ENCODE measurements at regions not wholly inside any gene's neighbourhood (a gene's known extent, or its start where the extent isn't known, plus 50 kb on each side); places are given as distances from the start of the nearest gene placed in this dataset.

GRCh38 chr12:60120199-60120598 is 524.4 kb downstream of the SLC16A7 start:
- DNase-seq (ENCODE audit: low read depth in 2 of 3, low spot score in 2 of 3): no peak

GRCh38 chr12:60123557-60123956 is 527.7 kb downstream of the SLC16A7 start:
- no peak for DNase-seq (ENCODE audit: low read depth in 2 of 3, low spot score in 2 of 3)

GRCh38 chr12:60137513-60137912 is 541.7 kb downstream of the SLC16A7 start:
- DNase-seq (ENCODE audit: low read depth in 2 of 3, low spot score in 2 of 3): no peak

- DNase-seq (ENCODE audit: low read depth in 2 of 3, low spot score in 2 of 3): no peak
Observed at GRCh38 chr12:60138526-60138925, 542.7 kb downstream of the SLC16A7 start.

- DNase-seq (ENCODE audit: low read depth in 2 of 3, low spot score in 2 of 3): no peak
Observed at GRCh38 chr12:60144395-60144794, 548.6 kb downstream of the SLC16A7 start.

GRCh38 chr12:60148109-60148508 is 552.3 kb downstream of the SLC16A7 start:
- no peak for DNase-seq (ENCODE audit: low read depth in 2 of 3, low spot score in 2 of 3)

- DNase-seq (ENCODE audit: low read depth in 2 of 3, low spot score in 2 of 3): no peak
Observed at GRCh38 chr12:60148831-60149230, 553.0 kb downstream of the SLC16A7 start.

- DNase-seq (ENCODE audit: low read depth in 2 of 3, low spot score in 2 of 3): no peak
Observed at GRCh38 chr12:60152756-60153155, 556.9 kb downstream of the SLC16A7 start.

- no peak for DNase-seq (ENCODE audit: low read depth in 2 of 3, low spot score in 2 of 3)
Observed at GRCh38 chr12:60159761-60160160, 563.9 kb downstream of the SLC16A7 start.

GRCh38 chr12:60162988-60163720 is 567.3 kb downstream of the SLC16A7 start:
- no peak for DNase-seq (ENCODE audit: low read depth in 2 of 3, low spot score in 2 of 3)

- DNase-seq (ENCODE audit: low read depth in 2 of 3, low spot score in 2 of 3): no peak
Observed at GRCh38 chr12:60165781-60166180, 570.0 kb downstream of the SLC16A7 start.

GRCh38 chr12:60168441-60168840 is 572.6 kb downstream of the SLC16A7 start:
- DNase-seq (ENCODE audit: low read depth in 2 of 3, low spot score in 2 of 3): no peak

GRCh38 chr12:60169904-60170303 is 574.1 kb downstream of the SLC16A7 start:
- no peak for DNase-seq (ENCODE audit: low read depth in 2 of 3, low spot score in 2 of 3)

- DNase-seq (ENCODE audit: low read depth in 2 of 3, low spot score in 2 of 3): no peak
Observed at GRCh38 chr12:60172266-60173211, 576.7 kb downstream of the SLC16A7 start.

GRCh38 chr12:60173224-60174170 is 577.7 kb downstream of the SLC16A7 start:
- no peak for DNase-seq (ENCODE audit: low read depth in 2 of 3, low spot score in 2 of 3)

- no peak for DNase-seq (ENCODE audit: low read depth in 2 of 3, low spot score in 2 of 3)
Observed at GRCh38 chr12:60174476-60174875, 578.6 kb downstream of the SLC16A7 start.

GRCh38 chr12:60174941-60175340 is 579.1 kb downstream of the SLC16A7 start:
- no peak for DNase-seq (ENCODE audit: low read depth in 2 of 3, low spot score in 2 of 3)

GRCh38 chr12:60176891-60177290 is 581.1 kb downstream of the SLC16A7 start:
- DNase-seq (ENCODE audit: low read depth in 2 of 3, low spot score in 2 of 3): no peak

GRCh38 chr12:60180298-60180697 is 584.5 kb downstream of the SLC16A7 start:
- no peak for DNase-seq (ENCODE audit: low read depth in 2 of 3, low spot score in 2 of 3)

GRCh38 chr12:60182354-60182753 is 586.5 kb downstream of the SLC16A7 start:
- DNase-seq (ENCODE audit: low read depth in 2 of 3, low spot score in 2 of 3): no peak

GRCh38 chr12:60184096-60184495 is 588.3 kb downstream of the SLC16A7 start:
- no peak for DNase-seq (ENCODE audit: low read depth in 2 of 3, low spot score in 2 of 3)

Data from activated CD8-positive, alpha-beta memory T cell treated with anti-CD3 and anti-CD28 coated beads for 48 hours (primary cell).